GM18858 (cell line): ENCODE measurements at regions not wholly inside any gene's neighbourhood (a gene's known extent, or its start where the extent isn't known, plus 50 kb on each side); places are given as distances from the start of the nearest gene placed in this dataset.

Experiments used
- ATAC-seq: cut with Tn5 transposase; IDR thresholded peaks from one replicate; pipeline ENCODE4 v1.9.1; 2021; ENCODE audit not compliant: unreplicated experiment

DNA sequence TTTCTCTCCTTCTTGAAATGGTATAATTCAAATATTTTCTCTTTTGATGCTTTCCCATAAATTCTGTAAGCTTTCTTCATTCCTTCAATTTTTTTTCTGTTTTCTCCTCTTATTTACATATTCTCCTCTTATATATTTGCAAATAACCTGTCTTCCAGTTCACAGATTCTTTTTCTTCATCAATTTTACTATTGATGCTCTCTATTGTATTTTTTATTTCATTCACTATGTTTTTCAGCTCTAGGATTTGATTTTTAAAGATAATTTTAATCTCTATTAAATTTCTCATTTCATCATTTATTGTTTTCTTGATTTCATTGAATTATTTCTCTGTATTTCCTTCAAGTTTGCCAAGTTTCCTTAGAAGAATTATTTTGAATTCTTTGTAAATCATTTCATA lies 54.0 kb upstream of the PRPS1L1 start:
- no peak for ATAC-seq

DNA sequence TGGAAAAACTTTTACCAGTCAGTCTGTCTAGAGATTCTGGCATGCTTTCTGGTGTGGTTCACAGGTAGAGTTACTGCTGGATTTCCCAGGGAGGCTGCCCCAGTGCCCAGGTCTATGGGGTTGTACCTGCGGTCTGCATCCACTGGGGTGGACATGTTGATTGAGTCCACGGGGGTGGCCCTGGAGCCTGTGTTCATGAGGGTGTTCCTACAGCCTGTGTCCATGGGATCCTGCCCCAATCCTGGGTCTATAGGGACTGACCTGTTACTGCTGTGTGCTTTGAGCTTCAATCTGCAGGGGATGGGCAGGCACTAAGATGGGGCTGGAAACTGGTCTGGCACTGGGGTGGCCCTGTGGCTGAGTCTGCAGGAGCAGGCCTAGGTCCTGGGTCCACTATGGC lies 54.5 kb upstream of the PRPS1L1 start:
- no peak for ATAC-seq

DNA sequence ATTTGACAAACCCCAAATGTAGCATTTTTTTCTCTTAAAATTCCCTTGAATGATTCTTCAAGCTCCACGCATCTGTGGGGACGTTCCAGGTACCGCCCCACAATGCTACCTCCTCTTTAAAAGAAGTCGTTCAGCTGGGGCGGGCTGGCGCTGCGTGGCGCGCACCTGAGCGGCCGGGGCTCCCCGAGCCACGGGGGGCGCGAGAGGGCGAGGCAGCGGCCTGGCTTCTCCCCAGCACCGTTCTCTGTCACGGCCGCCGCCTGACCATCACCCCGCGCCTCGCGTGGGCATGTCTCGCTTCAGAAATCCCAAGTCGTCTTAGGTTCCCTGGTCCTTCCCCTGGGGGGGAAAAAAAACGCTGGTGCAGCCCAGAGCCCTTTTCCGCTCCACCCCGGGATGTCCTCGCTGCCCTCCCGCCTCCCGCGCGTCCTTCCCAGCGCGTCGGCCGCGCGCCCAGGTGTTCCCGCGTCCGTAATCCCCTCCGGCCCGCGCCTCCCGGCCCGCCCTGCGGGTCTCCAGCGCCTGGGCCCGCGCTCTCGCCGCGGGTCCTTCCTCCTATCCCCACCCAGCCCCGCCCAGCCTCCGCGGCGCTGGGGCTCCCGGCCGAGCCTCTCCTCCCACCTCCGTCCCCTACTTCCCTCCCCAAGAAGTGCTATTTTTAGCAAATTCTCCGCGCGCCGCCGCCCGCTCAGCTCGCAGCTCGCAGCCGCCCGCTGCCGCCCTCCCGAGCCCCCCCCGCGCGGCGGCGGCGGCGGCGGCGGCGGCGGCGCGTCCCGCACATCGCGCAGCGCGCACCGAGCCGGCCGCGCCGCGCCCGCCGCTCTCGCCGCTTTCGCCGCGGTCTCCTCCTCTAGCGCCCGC lies 58.7 kb upstream of the PRPS1L1 start:
- ATAC-seq, result no peak

DNA sequence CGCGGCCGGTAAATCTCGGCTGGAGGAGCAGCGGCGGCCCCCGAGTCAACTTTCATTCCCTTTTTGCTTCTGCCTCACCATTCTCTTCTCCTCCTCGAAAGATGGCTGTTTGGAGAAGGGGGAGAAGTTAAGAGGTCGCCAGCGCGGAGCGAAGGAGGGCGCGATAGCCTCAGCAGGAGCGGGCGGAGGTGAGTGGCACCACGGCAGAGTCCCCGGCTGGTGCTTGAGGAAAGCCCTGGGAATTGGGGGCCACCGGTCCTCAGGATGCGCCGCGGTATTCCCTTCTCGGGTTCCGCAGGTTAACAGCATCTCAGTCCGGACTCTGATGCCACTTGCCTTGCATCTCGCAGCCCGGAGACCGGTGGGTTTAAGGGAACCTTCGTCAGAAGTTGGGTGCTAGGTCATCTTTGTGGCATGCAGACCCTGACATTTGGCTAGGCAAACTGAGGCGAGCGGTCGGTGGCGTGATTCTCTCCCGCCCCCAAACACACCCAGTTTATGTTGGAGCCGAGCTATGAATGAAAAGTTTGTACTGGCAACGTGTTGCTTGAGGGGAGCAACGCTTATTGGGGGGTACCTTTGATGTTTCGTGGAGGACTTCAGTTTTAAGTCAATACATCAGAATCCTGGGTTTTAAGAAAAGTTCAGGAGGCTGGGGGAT lies 59.5 kb upstream of the PRPS1L1 start:
- ATAC-seq, result no peak

DNA sequence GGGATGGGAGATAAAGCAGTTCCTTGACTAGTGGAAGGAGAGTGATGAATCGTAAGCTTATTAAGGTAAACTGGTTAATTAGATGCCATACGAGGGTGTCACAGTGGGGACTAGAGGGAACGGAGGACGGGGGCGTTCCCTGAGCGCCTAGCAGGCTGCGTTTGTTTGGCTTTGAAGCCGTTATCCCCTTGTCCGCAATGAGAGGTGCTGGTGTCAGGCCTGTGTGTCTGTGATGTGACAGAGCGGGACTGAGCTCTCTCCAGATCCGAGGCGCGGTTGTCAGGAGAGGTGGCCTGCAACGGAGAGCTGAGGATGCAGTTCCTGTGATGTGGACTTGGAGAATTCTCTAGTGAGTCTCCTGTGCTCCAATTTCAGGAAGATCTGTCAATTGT lies 60.0 kb upstream of the PRPS1L1 start:
- ATAC-seq, result no peak

DNA sequence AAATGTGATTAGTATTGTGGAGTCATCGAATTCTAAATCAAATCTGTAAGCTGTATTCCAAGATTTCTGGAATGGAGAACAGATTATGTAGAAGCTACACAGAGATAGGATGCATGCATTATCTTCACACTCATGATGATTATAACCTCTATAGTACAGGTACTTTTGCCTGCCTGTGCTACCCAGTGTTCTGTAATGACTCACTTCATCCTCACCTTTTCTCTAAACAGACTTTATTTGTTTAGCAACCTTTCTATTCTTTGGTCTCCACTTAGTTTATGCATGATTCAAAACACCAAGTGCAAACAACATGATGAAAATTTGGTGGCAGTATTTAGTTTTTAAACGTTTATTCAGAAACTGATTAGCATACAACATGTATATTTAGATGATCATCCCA lies 68.4 kb upstream of the PRPS1L1 start:
- no peak for ATAC-seq

DNA sequence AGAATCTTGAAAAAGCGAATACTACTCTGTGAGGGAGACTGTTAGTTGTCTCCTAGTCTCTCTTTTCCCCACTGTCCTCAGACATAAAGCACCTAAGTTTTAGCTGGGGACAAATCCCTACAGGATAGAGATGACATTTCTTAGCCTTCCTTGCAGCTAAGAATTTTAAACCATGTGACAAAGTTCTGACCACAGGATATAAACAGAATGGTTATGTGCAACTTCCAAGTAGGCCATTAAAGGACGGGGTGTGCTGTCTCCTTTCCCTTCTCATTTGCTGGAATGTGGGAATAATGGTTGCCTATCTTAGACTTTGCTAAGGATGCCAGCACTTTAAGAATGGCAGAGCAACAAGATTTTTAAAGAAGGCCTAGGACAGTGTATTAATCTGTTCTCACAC lies 74.9 kb upstream of the PRPS1L1 start:
- no peak for ATAC-seq

DNA sequence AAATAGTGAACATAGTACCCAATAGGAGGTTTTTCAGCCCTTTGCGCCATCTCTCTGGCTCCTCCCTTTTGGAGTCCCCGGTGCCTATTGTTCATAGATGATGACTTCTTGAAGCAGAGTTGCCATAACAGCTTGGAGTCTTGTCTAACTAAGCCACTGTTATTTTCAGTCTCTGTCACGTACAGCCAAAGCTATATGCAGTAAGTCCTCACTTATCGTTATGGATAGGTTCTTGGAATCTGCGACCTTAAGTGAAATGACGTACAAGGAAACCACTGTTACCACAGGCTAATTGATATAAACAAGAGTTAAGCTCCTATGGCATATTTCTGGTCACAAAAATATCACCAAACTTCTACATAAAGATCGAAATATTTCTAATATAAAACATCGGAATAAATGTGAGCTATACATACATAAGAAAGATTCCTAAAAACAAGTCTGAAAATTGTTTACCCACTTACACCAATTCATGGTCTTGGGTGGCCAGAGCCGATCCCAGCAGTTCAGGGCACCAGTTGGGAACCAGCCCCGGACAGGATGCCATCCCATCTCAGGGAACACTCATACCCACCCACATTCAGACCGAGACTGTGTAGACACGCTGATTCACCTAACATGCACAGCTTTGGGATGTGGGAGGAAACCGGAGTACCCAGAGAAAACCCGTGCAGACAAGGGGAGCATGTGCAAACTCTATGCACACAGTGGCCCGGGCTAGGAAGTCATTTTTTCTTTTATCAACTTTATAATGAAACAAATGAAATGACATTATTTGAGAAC lies 76.0 kb upstream of the PRPS1L1 start:
- ATAC-seq, result no peak

DNA sequence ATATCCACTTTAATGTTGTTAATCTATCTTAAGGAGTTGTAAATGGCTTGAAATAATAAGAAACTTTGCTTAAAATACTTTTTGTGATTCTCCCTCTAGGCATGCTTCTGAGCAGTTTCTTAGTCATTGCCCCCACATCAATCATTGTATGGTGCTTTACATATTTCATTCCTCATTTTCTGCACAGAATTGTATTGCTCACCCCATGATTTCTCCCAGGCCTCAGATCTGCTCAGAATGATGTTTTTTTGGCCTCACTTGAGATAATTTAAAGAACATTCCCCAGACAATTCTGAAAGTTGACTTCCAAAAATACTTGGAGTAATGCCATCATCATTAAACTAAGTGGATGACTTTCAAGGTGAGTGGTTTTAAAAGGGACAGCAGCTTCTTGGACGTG lies 82.1 kb upstream of the PRPS1L1 start:
- ATAC-seq, result no peak

DNA sequence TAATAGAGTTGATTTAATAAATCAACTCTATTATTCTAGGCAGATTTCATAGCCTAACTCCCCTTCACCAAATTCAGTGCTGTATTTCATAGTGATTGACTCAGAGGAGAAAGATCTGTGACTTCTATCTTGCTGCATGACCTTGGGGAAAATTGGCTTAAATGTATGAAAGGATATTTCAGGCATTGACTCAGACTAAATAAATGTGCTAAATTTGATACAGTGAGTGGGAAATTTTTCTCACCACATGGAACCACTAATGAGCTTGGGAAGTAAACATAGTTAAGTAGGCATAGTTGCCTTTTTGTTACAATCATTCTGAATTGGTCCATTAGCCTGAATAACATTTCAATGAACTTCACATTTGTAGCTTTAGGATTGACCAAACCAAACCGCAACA lies 89.0 kb upstream of the PRPS1L1 start:
- no peak for ATAC-seq

DNA sequence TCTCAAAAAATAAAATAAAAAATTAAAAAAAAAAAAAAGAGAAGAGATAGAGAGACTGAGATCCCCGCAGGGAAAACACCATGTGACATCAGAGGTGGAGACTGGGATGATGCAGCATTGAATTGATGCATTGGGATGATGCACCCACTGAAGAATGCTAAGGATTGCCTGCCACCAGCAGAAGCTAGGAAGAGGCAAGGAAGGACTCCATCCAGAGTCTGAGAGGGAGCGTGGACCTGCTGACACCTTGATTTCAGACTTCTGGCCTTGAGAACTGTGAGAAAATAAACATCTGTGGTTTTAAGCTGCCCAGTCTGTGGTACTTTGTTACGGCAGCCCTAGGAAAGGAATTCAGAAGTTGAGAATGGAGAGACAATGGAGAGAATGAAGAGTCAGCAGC lies 89.8 kb upstream of the PRPS1L1 start:
- ATAC-seq, result no peak

DNA sequence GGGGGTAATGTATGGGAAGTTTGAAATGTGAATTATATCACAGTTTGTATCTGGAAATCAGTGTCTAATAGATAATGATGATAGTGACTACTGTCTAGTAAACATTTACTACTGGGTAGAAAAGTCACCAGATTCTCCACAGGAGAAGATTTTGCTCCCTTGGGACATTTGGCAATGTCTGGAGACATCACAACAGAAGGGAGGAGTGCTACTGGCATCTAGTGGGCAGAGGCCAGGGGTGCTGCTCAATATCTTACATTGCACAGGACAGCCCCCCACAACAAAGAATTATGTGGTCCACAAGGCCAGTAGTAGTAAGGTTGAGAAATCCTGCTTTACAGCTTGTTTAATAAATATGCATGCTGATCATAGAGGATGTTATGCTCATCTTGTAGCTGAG lies 92.3 kb upstream of the PRPS1L1 start:
- ATAC-seq, result no peak

DNA sequence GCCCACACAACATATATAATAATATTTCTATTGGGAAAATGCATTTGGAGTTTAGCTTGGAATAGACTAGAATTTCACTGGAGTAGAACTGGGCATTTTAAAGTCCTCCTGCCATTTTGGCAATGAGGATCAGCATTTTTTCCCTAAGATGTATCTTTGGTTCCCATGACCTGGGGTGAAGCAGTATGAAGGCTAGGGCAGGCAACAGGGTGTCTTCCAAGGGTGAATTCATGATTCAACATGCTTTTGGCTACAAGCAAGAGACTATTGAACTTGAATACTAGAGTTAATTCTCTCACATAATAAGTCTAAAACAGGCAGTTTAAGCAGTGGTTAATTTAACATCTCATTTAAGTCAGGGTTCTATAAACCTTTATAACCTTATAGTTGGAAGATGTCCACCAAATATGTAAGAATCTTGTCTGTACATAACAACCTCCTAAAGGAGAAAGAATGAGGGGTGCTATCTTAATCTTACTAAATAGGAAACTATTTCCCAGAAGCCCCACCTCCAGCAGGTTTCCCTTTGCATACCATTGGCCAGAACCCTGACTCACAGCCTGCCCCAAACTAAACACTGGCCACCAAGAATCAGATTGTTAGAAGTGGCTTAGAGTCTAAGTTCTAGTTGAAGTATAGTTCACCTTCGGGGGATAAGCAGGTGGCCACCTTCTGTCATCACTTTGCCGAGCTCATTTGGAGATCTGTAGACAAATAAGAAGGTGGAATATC lies 96.0 kb upstream of the PRPS1L1 start:
- no peak for ATAC-seq

DNA sequence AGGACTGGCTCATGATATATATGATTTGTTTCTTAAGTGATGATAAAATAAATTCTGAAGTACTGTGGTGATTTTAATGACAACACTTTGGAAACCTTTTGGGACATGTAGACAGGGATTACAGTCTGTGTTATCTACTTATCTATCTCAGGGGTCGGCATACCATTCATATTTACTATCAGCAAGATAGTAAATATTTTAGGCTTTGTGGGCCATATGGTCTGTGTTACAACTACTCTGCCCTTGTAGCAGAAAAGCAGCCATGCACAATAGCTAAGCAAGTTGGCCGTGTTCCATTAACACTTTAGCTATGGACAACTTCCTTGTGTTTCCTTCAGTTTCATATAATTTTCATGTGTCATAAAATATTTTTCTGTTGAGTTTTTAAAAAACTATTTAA lies 97.8 kb upstream of the PRPS1L1 start:
- no peak for ATAC-seq

DNA sequence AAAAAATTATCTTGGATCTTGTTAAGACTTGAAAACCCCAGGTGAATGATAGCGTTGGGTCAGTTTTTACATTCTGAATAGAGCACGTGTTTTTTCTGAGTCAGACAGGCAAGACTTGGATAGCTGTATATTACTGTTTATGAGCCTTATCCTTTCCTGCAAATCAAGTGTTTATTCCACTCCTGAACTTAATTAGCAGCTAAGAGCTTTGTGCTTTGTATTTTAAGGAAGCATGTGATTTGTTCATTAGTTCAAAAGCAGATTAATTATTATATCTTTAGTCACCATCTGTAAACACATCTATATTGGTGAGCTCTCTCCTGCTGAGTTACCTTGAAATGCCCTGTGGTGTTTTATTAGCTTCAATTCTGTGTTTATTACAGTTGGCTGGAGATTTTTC lies 98.6 kb upstream of the PRPS1L1 start:
- no peak for ATAC-seq

DNA sequence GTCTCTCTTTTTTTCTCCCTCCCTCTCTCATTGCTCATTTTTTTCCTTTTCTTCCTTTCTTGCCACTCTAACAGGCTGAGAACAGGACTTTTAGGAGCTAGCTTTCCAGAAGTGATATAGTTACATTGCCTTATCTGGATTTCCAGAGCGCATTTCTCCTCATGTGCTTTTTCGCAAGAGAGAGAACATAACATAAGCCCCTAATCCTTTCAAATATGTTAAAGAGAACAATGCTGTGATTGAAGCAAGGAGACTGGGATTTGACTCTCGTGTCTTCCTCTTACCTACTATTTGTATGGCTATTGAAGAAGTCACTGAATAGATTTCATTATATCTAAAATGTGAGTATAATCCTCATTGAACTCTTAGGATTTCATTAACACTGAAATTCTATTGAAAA lies 101.2 kb upstream of the PRPS1L1 start:
- ATAC-seq, result no peak

DNA sequence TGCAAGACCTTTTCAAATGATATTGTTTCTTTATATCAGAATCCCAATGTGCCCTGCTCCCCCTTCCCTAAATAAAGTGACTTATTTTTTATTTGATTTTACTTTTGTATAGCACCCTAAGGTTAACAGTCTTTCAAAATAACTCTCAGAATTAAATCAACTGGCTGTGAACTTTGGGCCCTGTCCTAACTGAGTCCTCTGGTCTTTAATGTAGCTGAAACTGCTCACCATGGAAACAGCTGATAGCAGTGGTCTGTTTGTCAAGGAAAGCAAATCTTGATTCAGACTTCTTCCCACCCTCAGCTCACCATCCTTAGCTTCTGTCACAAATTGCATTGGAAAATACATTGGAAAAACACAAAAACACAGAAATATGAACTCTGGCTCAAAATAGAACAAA lies 105.2 kb upstream of the PRPS1L1 start:
- ATAC-seq, result no peak

DNA sequence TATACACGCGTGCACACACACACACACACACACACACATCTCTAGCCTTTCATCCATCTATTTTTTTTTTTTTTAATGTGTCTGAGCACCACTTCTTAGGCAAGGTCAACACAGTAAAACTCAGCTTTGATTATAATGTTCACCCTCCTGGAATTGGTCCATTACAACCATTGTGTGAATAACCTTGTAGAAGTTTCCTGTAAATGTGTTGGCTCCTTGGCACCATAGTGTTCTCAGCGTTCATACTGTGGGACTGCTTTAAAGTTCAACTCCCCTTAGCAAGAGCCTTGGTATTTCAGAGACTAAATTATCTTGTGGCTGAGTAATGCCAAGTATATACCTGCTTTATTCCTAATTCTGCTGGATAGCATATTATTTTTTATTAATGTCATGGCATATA lies 106.3 kb upstream of the PRPS1L1 start:
- ATAC-seq, result no peak

DNA sequence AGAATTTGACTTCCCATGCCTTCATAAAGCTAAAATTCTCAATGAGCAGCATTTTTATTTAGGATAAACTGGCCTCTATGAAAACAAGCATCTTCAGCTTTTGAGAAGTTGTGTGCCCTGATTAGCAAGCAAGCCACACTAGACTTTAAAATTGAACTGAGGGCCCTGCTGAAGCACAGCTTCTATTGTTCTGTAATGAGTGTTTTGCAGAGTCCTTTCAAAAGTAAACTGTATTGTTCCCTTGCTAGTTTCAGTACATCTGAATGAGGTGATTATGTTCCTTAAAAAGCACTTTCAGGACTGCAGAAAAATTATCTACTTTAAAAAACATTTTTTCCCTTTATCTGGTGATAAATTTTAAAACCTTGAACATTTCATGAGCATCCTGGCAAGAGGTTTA lies 113.3 kb upstream of the PRPS1L1 start:
- ATAC-seq, result no peak

DNA sequence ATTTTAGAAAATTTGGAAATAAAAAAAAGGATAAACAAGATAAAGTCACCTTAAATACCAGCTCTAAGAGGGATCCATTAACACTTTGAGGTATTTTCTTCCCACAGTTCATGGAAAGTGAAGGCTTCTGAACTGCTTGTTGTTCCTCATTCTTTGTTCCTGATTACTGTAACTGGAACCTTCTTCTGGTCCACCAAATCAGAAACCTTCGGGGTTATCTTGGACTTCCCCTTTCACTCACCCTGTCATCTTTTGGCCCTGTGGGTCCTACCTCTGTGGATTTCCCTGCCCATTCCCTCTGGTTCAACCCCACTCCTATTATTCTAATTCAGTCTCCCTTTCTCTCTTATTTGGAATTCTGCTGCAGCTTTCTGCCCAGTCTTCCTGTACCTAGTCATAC lies 116.5 kb upstream of the PRPS1L1 start:
- ATAC-seq, result no peak

DNA sequence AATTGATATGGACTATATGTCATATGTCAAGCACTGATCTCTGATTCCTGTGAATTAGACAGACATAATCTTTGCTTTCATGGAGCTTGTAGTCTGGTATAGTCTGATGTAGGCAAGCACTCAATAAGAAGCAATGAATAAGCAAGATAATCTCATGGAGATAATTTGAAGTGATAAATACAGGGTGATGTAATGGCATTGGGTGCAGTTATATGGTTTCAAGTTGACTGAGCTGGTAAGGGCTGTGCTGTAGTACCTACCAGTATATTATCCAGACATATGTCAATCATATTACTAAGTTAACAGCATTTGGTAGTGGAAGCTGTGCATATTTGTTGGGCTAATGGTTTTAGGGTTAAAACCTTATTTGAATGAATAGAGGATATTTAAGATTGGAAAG lies 117.5 kb upstream of the PRPS1L1 start:
- no peak for ATAC-seq
